HuH-7.5 (cell line): ENCODE measurements at regions not wholly inside any gene's neighbourhood (a gene's known extent, or its start where the extent isn't known, plus 50 kb on each side); places are given as distances from the start of the nearest gene placed in this dataset.
"Not testable (repeated sequence)": the region's sequence is repeated elsewhere in the genome, so short reads cannot be mapped to it uniquely, and the experiment has no call there.

Source experiments
- DNase-seq: peaks from one replicate; pipeline ENCODE4 v3.0.0; 2011; ENCODE audit warnings: low spot score

DNA sequence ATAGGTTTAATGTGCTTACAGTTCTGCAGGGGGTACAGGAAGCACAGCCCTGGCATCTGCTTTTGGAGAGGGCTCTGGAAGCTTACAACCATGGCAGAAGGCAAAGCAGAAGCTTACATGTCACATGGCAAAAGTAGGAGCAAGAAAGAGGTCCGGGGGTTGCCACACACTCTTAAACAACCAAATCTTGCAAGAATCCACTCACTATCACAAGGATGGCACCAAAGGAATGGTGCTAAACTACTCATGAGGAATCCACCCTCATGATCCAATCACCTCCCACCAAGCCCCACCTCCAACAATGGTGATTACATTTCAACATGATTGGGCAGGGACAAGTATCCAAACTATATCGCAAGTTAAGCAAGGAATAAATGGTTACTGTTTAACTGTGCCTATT is 255.8 kb upstream of the AVPR1A start:
- DNase-seq = no peak

DNA sequence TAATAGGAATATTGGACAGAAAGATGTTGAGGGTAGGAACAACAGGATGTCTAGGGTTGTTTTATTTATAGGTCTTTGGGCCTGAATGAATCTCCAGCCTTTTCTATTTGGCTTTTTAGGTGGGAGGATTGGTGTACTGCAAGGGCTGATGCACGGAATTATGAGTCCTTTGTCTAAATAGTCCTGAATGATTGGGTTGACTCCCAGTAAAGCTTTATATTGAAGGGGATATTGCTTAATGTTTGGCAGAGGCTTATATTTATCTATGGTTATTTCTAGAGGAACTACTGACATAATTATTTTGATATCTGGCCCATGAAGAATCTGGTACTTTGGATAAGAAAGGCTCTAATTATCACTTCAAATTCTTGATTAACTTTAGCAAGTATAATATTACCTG is 253.6 kb upstream of the AVPR1A start:
- DNase-seq = no peak

DNA sequence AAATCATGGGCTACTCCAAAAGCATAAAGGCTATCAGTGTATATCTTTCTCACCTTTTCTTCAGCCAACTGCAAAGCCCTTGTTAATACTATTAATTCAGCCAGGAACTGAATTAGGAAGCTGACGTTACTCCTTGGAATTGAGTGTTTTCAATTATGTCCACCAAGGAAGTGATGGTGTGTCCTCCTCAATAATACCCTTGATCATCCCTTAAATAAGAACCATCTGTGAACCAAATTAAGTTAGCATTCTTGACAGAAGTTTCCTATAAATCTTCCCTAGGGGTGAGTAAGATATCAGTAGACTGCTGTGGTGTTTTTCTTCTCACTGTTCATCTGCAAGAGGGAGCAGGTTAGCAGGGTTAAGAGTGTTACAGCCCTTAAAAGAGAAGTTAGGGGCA is 252.3 kb upstream of the AVPR1A start:
- DNase-seq = no peak

DNA sequence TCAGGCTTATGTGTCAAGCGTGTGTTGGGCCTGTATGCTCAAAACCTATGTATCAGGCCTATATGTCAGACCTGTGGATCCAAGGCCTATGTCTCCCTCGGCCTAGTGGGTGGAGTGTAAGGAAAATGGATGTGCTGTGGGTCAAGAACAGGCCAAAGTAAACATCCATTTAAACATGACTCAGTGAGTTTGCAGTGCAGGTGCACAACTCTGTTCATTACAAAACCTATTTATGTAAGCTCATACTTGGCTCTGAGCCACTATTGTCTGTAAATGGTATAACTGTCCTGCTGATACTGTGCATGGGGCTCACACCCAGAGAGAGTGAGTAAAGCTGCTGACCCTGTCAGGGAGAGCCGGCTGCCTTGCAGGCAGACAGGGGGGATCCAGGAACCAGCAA is 249.7 kb upstream of the AVPR1A start:
- DNase-seq = no peak

DNA sequence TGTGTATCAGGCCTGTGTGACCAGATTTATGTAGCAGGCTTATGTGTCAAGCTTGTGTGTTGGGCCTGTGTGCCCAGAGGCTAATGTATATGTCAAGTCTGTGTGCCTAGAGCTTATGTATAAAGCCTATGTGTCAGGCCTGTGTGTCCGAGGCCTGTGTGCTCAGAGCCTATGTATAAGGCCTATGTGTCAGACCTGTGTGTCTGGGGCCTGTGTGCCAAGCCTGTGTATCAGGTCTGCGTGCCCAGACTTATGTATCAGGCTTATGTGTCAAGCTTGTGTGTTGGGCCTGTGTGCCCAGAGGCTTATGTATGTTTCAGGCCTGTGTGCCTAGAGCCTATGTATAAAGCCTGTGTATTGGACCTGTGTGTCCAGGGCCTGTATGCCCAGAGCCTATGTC is 249.3 kb upstream of the AVPR1A start:
- DNase-seq = no peak

DNA sequence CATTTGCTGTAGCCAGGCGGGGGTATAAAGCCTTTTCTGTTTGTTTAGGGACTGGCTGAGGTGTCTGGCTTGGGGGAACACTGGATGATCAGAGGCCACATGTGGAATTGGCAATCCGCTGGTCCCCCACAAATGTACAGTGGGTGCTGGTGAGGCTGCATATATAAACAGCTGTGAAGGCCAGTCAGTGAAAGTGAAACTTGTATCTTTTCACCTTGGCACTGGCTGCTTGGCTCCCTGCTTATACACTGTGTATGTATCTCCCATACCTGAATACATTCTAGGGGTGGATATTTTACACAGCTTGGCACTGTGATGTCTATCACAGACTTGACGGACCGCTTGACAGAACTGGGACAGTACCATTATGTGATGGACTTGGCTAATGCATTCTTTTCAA is 246.8 kb upstream of the AVPR1A start:
- DNase-seq = no peak

DNA sequence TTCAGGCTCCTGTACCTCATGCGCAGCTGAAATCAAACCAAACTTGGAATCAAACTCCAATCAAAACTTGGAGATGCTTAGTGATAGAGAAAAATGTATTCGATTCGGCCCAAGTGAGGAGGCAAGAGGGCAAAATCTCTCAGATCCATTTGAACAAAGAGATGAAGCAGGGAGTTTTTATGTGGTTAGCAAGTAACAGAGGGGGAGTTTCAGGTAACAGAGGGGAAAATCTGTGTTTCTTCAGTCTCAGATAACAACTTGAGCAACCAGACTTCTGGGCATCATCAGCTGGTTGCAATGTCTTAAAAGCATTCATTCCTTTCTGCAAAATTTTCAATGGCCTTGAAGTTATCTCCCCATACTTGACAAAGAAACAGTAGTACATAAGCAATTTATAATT is 245.1 kb upstream of the AVPR1A start:
- no peak for DNase-seq

DNA sequence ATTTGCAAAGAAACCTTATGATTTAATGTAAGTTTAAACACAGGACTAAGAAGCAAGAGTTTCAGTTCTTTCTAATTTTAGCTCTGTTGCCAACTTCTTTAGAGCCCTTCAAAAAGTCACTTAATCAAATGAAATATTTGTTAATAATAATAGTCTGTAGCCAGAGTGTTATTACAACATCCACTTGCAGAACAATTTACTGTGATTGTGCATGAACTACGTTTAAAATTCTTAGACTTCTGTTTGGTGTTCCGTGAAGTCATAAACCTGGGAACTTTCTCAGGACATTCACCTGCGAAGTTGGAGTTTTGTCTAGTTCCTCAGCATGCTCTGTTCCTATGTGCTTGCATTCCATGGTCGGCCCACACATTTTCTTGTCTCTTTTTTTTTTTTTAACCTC is 244.0 kb upstream of the AVPR1A start:
- DNase-seq = no peak

DNA sequence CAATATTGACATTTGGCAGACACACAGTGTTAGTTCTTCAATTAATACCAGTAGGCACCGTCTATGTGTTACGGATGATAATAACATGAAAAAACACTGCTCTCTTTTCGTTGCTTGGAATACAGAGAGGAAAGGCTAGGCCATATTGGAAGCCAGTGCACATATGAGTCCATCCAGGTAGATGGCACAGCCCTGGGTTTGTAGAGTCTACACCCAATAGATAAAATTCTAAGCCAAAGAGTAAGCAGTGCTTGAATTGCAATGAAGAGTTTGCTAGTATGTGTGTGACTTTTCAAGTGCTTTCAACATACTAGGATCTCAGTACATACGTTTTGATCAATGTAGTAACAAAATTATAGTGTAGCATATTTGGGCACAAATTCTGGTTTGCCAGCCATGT is 243.3 kb upstream of the AVPR1A start:
- DNase-seq = no peak

DNA sequence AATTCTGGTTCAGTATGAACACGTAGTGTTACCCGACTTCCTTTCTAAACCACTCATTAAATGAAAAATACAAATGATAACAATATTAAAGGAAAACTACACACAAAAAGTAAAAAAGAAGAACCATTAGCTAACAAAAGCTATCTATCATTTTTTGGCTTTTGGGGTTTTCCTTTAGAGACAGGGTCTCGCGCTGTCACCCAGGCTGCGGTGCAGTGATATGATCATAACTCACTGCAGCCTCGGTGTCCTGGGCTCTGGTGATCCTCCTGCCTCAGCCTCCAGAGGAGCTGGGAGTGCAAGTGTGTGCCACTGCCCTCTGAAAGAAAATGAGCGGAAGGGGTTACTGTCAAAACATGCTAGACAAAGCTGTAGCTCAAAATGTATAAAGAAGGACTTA is 238.2 kb upstream of the AVPR1A start:
- DNase-seq = no peak

DNA sequence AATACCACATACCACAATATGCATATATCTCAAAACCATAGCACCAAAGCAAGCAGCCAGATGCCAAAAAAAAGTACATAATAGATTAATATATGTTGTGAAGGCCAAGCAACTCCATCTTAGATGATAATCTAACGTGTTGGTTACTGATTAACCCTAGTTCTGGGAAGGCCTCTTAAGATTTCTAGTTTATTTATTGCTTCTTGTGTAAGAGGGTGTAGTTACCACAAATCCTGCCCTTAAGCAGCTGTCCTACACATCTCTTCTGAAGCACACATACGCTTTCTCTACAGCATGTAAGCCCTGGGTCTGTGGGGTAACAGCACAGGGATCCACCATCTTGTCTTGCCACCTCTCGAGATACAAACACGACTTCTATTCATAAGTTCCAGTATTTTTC is 236.8 kb upstream of the AVPR1A start:
- DNase-seq = no peak

DNA sequence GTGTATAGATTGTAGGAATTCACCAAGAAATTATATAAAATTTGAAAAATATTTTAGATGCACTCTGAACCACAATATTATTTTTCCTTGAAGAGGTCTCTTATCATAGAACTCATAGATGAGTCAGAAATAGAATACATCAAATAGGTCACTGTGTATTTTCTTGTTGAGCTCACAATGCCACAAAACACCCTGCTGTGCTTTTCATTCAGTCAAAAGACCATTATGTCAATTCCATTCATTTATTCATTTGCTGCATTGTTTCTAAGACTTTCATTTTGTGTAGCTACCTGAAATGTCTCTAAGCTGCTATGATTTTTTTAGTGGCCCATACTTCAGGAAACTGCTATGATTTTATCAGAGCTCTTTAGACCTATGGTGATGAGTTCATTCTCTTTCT is 231.9 kb upstream of the AVPR1A start:
- no peak for DNase-seq

DNA sequence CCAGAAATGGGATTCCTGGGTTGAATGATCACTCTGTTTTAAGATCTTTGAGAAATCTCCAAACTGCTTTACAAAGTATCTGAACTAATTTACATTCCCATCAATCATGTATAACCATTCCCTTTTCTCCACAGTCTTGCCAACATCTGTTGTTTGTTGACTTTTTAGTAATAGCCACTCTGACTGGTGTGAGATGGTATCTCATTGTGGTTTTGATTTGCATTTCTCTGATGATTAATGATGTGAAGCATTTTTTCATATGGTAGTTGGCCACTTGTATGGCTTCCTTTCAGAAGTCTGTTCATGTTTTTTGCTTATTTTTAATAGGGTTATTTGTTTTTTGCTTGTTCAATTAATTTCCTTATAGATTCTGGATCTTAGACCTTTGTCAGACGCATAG is 211.8 kb upstream of the AVPR1A start:
- no peak for DNase-seq

DNA sequence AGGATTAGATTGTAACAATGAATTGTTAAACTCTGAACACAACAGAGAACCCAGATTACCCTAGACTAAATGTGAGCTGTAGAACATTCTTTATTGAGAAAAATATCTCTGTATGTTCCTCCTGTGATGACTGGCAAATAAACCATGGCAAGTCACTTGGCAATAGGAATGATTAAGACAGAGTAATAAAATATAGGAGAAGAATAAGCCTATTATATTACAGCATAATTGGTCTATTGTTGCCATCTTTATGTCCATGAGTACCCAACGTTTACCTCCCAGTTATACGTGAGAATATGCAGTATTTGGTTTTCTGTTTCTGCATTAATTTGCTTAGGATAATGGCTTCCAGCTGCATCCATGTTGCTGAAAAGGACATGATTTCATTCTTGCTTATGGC is 211.2 kb upstream of the AVPR1A start:
- no peak for DNase-seq

DNA sequence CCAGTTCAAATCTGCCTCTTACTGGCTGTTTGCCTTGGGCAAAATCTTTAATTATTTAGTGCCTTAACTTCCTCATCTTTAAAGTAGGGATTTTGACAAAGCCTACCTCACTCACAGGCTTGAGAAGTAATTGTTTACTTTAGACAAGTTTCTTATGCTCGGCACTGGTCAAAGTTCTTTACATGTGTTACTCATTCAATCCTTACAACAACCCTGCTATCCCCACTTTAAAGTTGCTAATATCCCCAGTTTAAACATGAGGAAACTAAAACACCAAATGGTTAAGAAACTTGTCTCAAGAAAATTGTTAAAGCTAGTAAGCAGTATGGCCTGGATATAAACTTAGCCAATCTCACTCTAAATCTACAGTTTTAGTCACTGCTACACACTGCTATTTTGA is 204.0 kb upstream of the AVPR1A start:
- DNase-seq = no peak

DNA sequence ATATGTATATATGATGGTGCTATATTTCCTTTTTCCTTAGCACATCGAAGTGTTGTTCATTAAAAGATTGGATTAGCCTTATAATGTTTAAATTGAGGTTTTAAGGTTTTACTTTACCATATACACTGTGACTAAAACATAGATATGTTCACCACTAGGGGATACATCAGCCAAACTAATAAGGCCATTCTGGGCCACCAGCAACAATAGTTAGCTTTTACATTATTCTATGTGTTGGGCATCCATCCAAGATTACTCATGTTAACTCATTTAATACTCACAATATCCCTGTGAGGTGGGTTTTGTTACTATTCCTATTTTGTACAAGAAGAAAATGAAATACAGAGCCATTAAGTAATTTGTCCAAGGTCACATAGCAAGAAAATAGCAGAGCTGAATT is 202.6 kb upstream of the AVPR1A start:
- no peak for DNase-seq

DNA sequence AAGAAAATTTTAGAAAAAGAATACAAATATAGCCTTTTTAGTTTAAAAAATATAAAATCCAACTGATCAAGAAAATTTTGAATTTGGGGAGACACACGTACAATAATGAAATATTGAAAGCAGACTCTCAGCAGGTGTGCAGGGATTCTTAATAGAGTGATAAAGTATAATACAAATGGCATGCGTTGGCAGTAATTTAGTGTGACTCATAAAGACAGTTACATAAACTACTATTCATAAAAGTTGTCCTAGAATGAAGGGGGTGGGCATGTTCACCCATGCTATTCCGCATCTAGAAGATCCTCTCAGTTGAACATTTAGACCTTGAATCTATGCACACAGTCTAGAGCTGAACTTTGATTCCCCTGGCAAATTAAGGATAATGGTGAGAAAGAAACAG is 200.4 kb upstream of the AVPR1A start:
- no peak for DNase-seq

DNA sequence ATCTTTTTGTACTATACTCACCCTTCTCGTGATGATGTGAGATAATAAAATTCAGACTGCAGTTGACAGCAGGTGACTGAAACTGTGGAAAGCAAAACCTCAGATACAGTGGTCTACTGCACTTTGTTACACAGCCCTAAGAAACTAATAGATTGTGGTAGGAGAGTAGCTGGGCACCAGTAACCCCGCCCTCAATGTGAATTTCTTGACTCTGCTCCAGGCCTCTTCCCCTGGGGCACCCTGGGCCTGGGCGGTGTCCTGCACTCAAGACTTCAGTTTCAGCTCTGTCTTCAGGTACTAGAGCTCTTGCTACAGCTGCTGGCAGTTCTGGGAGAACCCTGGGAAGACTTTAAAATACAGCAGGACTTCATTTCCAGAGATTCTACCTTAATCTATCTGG is 197.6 kb upstream of the AVPR1A start:
- DNase-seq = no peak

DNA sequence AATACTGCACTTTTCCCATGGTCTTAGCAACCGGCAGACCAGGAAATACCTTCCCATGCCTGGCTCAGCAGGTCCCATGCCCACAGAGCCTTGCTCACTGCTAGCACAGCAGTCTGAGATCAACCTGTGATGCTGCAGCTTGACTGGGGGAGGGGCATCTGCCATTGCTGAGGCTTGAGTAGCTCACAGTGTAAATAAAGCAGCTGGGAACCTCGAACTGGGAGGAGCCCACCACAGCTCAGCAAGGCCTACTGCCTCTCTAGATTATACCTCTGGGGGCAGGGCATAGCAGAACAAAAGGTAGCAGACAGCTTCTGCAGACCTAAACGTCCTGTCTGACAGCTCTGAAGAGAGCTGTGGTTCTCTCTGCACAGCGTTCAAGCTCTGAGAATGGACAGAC is 186.2 kb upstream of the AVPR1A start:
- not testable (repeated sequence) for DNase-seq

DNA sequence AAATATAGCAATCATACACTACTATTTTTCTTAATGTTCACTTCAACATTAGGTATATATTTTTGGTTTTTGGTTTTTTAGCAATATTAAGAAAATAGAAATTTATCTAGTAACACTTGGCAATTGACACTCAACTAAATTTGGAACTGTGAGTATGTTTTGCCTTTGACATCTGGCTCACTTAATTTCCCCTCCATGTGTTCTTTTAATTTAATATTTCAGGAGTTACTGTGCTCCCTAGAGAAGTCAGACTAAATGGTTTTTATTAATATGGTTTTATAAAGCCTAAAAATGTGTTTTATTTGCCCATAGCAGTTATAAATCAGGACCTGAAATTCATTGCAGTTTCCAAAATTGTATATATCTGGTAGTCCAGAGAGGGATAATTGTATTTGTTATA is 175.3 kb upstream of the AVPR1A start:
- DNase-seq = no peak

DNA sequence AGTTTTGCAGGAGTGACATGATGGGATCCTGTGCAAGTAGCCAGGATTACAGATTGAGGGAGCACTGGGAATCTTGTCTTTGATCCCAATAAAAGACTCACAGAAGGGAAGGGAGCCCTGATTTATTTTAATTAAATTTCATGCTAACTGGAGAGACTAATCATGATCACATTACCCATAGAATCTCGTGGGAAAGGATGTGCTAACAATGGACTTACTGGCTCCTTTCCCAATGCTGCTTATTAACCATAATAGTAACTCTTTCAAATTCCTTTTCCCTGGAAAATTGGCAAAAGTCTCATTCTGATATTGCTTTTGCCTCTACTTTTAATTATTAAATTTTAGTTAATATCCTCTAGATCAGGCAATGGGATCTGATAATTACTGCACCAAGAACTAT is 174.8 kb upstream of the AVPR1A start:
- DNase-seq = no peak

DNA sequence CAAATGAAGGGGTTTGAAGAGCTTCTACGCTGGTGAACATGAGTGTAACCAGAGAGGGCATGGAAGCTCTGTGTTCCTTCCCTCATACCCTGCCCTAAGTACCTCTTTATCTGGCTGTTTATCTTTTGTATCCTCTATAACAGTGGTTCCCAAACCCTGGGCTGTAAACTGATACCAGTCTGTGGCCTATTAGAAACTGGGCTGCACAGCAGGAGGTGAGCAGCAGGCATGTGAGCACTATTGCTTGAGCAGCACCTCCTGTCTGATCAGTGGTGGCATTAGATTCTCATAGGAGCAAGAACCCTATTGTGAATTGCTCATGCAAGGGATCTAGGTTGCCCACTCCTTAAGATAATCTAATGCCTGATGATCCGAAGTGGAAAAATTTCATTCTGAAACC is 172.9 kb upstream of the AVPR1A start:
- DNase-seq = no peak

DNA sequence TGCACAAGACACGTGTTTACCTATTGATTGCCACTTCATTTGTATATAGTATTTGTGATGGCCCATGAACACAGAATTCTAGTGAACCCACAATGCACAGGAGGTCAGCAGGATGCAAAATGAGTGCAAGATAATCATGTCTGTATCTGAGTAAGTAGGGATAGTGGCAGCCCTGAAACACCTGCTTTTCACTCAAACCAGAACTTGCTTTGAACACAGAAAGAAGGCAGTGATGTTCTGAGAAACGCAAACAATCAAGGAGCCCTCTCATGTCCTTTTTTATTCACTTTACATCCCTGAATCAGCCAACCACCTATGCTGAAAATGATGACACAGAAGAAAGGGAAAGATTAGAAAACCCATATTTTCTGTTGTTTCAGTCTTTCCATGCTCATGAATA is 170.4 kb upstream of the AVPR1A start:
- DNase-seq = no peak

DNA sequence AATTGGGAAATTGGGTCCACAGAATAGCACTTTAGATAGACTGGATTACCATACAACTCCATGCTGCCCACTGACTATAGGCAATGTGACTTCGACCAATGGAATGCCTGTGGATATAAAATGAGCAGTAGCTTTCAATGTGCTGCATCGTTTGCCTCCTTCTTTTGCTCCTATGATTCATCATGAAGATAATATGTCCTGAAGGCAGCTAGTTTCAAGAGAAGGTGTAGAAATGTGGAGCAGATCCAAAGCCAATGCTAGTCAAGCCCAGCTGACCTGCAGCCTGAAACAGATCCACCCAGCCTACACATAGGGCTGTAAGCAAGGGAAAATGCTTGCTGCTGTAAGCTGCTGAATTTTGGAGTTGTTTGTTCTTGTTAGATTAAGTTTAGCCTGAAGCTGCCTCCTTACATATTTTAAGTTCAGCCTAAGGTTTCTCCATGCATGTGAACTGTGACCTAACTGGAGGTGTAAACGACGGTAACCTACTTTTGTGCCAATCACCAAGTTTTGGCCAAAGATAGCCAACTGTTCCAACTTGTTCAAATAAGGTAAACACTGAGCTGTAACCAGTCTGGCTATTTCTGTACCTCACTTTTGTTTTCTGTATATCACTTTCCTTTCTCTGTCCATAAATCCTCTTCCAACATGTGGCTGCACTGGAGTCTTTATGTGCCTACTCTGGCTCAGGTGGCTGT is 169.1 kb upstream of the AVPR1A start:
- no peak for DNase-seq

DNA sequence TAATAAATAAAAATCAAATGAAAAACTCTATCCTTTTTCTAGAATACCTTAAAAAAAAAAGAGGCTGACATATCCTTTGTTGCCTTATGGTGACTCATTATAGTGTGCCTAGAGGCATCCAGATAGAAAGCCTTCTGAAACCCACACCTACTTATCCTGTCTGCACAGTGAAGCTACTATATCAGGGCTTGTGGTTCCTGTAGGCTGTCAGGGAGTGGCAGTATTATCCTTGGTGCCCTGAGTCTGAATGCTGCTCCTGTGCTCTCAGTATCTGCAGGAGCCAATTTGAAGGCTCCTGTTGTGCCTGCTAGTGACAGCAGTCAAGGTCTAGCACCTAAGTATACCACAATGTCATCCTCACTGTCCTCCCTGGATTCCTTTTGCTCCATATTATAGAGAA is 168.4 kb upstream of the AVPR1A start:
- DNase-seq = no peak
